GM21381 (cell line): ENCODE measurements at regions not wholly inside any gene's neighbourhood (a gene's known extent, or its start where the extent isn't known, plus 50 kb on each side); places are given as distances from the start of the nearest gene placed in this dataset.
"Not testable (repeated sequence)": the region's sequence is repeated elsewhere in the genome, so short reads cannot be mapped to it uniquely, and the experiment has no call there.

Source experiments
- ATAC-seq: cut with Tn5 transposase; IDR thresholded peaks from one replicate; pipeline ENCODE4 v1.9.1; 2021; ENCODE audit warnings: mild to moderate bottlenecking, moderate library complexity; ENCODE audit not compliant: unreplicated experiment

DNA sequence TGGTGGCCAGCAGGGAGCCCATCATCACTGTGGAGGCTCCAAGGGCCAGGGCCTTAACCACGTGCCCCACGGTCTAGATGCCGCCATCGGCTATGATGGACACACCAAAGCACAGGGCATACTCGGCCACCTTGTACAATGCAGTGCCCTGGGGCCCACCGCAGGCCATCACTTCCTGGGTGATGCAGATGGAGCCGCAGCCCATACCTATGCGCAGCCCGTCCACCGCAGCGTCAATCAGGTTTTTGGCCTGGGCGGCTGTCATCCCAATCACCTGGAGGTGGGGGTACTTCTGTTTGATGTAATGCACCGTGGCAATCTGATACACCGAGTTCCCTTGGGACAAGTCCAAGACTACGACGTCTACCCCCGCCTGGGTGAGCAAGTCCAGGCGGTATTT lies 153.3 kb upstream of the ZSWIM2 start:
- no peak for ATAC-seq

DNA sequence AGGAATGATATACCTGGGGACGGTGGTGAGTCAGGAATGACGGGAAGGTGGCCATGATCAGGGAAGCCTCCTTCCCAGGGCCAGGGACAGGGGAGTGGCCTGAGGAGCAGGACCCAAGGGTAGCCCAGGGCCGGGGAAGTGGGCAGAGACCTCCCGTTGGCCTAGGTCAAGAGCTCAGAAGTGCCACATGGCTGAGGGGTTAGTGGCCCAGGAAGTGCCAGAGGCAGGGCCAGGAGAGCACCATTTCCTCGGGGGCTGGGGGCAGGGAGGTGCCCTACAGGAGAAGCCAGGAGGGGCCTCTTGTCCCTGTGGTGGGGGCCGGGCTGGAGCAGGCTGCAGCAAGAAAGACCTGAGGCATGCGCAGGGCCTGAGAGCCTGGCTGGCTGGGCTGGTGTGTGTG lies 152.3 kb upstream of the ZSWIM2 start:
- no peak for ATAC-seq

DNA sequence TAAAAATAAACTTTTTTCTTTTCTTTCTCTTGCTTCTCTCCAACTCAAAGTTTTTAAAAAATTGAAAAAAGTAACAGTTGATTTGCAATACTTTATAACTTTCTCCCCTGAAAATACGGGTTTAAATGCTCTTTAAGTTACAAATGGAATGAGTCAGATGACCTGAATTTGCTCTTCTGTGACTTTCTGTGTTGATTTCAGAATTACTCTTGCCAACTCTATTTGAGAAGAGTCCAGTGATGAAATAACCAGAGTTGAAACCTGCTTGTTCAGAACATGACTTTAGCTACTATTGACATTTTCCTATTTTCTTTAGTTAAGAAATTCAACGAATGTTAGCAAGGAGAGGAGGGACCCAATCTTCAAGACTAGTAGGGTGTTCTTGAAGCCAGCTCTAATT lies 146.1 kb upstream of the ZSWIM2 start:
- ATAC-seq, result no peak

GRCh38 chr2:186992597-186992996 lies 143.6 kb upstream of the ZSWIM2 start:
- ATAC-seq, result no peak

DNA sequence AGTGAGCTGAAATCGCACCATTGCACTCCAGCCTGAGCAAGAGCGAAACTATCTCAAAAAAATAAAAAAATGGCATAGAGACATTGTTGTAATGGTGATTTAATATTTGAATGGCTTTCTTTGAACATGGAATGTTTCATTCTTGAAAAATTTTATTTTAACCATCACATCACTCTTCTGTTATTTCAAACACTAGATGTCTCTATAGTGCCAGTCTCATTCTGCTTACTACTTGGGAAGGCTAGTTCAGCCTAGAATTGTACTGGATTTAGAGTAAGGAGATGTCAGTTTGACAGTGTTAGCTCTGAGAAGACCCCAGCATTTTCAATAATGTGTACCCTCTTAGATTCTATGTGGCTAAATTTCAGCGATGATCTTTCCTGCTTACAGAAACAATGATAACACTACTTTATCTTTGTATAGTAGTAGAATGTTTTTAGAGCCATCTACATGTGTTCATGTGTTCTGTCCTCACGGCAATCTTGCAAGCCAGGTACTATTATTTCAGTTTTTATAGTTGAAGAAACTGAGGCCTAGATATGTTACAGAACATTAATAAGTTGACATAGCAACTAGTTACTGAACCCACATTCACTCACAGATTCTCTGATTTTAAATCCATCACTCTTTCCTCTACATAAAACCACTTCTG lies 142.9 kb upstream of the ZSWIM2 start:
- ATAC-seq, result no peak

- no peak for ATAC-seq
Observed at GRCh38 chr2:186984966-186985365, 136.0 kb upstream of the ZSWIM2 start.

DNA sequence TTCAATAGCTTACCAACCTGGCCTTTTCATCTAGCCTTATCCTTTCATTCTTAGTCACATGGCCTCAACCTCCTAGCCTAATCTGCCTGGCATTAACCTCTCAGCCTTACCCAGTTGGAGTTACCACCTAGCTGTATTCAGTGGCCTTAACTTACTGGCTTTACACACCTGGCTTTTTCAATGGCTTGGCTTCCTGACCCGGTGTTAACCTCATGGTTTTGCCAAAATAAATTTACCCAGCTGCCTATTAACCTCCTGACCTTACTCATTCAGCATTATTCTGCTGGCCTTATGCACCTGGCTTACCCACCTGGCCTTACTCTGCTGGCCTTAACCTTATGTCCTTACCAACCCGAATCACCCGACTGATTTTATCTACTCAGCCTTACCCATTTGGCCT lies 135.5 kb upstream of the ZSWIM2 start:
- no peak for ATAC-seq

GRCh38 chr2:186980787-186981550 lies 132.0 kb upstream of the ZSWIM2 start:
- ATAC-seq, result no peak

DNA sequence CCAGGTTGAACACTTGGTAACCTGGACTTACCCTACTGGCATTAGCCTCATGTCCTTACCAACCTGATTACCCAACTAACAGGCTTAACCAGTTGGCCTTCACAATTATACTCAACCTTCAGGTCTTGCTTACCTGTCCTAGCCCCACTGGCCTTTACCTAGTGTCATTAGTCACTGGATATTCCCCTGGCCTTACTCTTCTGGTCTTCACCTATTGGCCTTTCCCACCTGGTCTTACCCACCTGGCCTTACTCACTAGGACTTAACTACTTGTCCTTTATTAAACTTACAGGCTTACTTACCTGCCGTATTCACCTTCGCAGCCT lies 131.1 kb upstream of the ZSWIM2 start:
- ATAC-seq, result no peak

DNA sequence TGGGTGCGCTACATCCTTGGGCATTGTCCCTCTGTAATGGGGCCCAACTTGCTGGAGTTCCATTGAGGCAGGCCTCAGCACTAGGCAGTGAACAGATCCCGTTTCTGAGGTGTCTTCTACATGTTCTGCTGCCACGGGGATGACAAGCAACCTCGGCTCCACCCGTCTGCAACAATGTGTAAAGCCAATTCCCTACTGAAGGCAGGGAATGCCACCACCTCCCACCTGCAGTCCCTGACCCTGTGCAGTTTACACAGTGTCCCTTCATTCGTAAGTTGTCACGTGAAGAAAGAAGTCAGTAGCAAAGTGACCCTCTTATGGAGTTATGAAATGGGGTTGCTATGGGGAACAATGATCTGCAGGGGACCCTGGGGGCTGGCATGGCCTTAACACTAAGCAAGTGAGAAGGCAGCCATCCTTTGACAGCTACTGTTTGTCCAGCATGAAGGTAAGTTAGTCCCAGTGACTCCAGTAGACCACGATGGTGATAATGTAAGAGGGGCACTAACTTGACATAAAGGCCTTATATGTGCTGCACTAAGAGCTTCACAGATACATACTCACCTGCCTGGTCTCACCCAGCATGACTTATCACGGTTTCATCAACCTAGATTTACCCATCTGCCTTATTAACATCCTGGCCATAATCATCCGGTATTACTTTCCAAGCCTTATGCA lies 130.6 kb upstream of the ZSWIM2 start:
- ATAC-seq, result no peak

DNA sequence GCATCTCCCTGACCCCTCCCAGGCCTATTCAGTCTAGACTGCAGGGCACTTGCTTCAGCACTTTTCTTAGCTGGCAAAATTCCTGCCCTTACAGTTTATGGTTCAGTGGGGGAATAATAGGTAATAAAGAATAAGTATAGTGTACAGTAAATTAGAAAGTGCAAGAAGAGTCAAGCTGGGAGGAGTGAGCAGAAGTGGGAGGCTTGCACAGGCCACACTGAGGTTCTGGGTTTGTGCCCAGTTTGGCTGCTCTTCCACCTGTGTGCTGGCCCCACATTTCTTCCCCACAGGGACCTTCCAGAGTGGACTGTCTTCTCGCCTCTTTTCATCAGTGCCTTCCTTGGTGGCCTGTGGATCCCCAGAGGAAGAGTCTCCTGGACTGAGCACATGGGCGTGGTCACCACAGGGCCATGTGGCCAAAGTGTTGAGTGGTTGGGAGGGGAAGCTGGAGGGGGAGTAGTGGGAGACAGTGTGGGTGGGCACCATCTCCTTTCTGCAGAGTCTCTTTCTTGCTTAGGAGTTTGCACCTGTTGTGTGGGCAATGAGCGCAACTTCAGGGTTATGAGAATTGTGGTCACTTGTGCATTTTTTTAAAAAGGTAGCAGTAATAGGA lies 128.6 kb upstream of the ZSWIM2 start:
- ATAC-seq, result no peak

- no peak for ATAC-seq
Observed at GRCh38 chr2:186976329-186976728, 127.4 kb upstream of the ZSWIM2 start.

- no peak for ATAC-seq
Observed at GRCh38 chr2:186972281-186972970, 123.5 kb upstream of the ZSWIM2 start.

- peak; percentile 90 for ATAC-seq
Observed at GRCh38 chr2:186968277-186968676, 119.3 kb upstream of the ZSWIM2 start.

- ATAC-seq, result no peak
Observed at GRCh38 chr2:186966015-186966414, 117.0 kb upstream of the ZSWIM2 start.

DNA sequence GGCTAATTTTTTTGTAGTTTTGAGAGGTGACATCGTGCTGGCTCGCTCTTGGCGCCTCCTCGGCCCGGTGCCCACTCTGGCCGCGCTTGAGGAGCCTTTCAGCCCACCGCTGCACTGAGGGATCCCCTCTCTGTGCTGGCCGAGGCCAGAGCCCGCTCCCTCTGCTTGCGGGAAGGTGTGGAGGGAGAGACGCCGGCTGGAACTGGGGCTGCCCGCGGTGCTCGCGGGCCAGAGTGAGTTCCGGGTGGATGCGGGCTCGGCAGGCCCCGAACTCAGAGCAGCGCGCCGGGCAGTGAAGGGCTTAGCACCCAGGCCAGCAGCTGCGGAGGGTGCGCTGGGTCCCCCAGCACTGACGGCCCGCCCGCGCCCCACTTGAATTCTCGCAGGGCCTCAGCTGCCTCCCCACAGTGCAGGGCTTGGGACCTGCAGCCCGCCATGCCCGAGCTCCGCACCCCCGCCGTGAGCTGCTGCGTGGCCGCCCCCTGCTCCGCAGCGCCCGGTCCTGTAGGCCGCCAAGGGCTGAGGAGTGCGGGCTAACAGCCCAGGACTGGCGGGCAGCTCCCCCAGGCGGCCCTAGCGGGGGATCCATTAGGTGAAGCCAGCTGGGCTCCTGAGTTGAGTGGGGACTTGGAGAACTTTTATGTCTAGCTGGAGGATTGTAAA lies 113.2 kb upstream of the ZSWIM2 start:
- no peak for ATAC-seq

DNA sequence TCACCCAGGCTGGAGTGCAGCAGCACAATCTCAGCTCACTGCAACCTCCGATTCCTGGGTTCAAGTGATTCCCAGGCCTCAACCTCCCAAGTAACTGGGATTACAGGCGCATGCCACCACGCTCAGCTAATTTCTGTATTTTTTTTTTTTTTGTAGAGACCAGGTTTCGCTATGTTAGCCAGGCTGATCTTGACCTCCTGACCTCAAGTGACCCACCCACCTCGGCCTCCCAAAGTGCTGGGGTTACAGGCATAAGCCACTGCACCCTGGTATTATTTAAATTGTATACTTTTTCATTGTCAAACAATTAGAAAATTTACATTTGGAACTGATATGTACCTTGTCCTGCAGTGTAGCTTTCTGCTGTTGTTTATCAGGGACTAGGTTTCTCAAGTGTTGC lies 111.3 kb upstream of the ZSWIM2 start:
- not testable (repeated sequence) for ATAC-seq

DNA sequence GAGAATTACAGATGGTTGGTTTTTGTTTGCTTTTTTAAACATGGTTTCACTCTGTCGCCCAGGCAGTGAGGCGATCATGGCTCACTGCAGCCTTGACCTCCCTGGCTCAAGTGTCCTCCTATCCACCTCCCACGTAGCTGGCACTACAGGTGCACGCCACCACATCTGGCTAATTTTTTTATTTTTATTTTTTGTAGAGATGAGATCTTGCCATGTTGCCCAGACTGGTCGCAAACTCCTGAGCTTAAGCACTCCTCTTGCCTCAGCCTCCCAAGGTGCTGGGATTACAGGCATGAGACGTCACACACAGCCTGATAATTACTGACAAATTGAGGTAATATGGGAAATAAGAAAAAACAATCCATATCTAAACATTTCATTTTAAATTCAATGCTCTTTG lies 110.5 kb upstream of the ZSWIM2 start:
- ATAC-seq, result no peak

DNA sequence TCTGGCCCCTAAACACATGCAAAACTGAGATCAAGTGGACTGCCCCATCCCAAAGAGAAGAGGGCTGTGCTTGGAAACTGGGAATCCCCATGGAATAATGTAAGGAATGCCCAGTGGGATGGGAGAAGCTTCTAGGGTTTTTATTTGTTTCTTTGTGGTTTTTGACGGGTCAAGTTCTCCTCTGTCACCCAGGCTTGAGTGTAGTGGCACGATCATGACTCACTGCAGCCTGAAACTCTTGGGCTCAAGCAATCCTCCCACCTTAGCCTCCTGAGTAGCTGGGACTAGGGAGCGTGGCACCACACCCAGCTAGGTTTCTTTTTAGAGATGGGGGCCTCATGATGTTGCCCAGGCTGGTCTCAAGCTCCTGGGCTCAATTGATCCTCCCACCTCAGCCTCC lies 101.7 kb upstream of the ZSWIM2 start:
- no peak for ATAC-seq

- no peak for ATAC-seq
Observed at GRCh38 chr2:186949726-186950256, 100.8 kb upstream of the ZSWIM2 start.
